Gastroesophageal sphincter (tissue), 3 donors: ENCODE measurements at regions not wholly inside any gene's neighbourhood (a gene's known extent, or its start where the extent isn't known, plus 50 kb on each side); places are given as distances from the start of the nearest gene placed in this dataset.

Source experiments
- POLR2A ChIP-seq, 2 donors: fragments of 450-650 bp; IDR thresholded peaks; one replicate each; pipeline ENCODE4 v1.6.1; 2017; ENCODE audit warnings: antibody characterized with exemption in 2 of 2, mild to moderate bottlenecking in 2 of 2, moderate library complexity in 1 of 2
- POLR2AphosphoS5 ChIP-seq: sonication (generic); formaldehyde crosslinking; IDR thresholded peaks from one replicate; pipeline ENCODE4 v1.6.1; 2017; ENCODE audit warnings: antibody characterized with exemption
- TF ChIP-seq, protein P1 (sequence below), 4 experiments: fragments of 200-600 bp in 2 of 4; fragments of 450-650 bp in 2 of 4; sonication (generic) in 1 of 4; IDR thresholded peaks; one replicate each; pipeline ENCODE4 v1.5.1; 2017 to 2019; ENCODE audit warnings: antibody characterized with exemption in 4 of 4, mild to moderate bottlenecking in 2 of 4, moderate library complexity in 2 of 4

DNA sequence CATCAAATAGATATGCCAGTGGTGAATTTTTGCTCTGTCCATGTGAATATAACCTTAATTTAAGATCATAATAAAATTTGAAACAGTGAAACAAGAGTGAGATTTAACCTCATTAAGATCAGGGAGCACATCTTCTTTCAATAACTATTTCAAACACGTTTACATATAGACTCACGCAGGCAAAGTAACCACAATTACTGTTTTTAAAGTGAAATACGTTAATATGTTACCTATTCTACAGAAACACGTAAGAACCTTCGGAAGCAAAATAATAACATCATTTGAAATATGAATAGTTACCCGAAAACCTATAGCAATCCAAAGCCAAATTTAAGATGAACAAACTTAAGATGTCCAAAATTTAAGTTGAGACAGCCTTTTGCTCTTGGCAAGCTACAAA lies 136.2 kb upstream of the ZC3H12C start:
- TF ChIP-seq, protein P1, sequence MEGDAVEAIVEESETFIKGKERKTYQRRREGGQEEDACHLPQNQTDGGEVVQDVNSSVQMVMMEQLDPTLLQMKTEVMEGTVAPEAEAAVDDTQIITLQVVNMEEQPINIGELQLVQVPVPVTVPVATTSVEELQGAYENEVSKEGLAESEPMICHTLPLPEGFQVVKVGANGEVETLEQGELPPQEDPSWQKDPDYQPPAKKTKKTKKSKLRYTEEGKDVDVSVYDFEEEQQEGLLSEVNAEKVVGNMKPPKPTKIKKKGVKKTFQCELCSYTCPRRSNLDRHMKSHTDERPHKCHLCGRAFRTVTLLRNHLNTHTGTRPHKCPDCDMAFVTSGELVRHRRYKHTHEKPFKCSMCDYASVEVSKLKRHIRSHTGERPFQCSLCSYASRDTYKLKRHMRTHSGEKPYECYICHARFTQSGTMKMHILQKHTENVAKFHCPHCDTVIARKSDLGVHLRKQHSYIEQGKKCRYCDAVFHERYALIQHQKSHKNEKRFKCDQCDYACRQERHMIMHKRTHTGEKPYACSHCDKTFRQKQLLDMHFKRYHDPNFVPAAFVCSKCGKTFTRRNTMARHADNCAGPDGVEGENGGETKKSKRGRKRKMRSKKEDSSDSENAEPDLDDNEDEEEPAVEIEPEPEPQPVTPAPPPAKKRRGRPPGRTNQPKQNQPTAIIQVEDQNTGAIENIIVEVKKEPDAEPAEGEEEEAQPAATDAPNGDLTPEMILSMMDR (IDR thresholded peaks at IDR 0.05), result no peak
- TF ChIP-seq POLR2AphosphoS5 (no peak), POLR2A (IDR thresholded peaks at IDR 0.05) (no peak)
